ENCODE measurements at regions not wholly inside any gene's neighbourhood (a gene's known extent, or its start where the extent isn't known, plus 50 kb on each side); places are given as distances from the start of the nearest gene placed in this dataset.

- peaks cover 4% of the 10 kb centered on the region; the same call in 1 of the 3 replicates for H3K4me1 Mint-ChIP-seq
- H3K27ac Mint-ChIP-seq: no peak overlapping the region
- Histone ChIP-seq H3K27me3 (ENCODE audit: insufficient read depth) (no peaks in the 10 kb centered on the region), H3K27ac (ENCODE audit: low read depth) (no peak overlapping the region), H3K4me1 (ENCODE audit: insufficient read depth) (no peaks in the 10 kb centered on the region), H2AFZ (no peak overlapping the region), H3K4me2 (no peak overlapping the region), H3K79me2 (replicated peaks; ENCODE audit: insufficient read depth) (no peaks in the 10 kb centered on the region), H4K20me1 (replicated peaks; ENCODE audit: insufficient read depth) (no peaks in the 10 kb centered on the region), H3F3A (replicated peaks; ENCODE audit: low read depth) (no peaks in the 10 kb centered on the region), H3K36me3 (ENCODE audit: insufficient read depth) (no peaks in the 10 kb centered on the region), H3K9me2 (ENCODE audit: insufficient read depth) (no peaks in the 10 kb centered on the region), H3K4me3 (no peak overlapping the region)
- TF ChIP-seq REST (IDR thresholded peaks at IDR 0.05; ENCODE audit: unreplicated experiment) (no peak), ETS1 (IDR thresholded peaks at IDR 0.05) (no peak), EZH2phosphoT487 (IDR thresholded peaks at IDR 0.05; ENCODE audit: unreplicated experiment) (no peak), STAT1 (IDR thresholded peaks at IDR 0.05; ENCODE audit: unreplicated experiment) (no peak), ZNF462 (CRISPR knock-in tag; IDR thresholded peaks at IDR 0.05) (no peak), CREB1 (CRISPR knock-in tag; IDR thresholded peaks at IDR 0.05; ENCODE audit: low read depth) (no peak), JUNB (IDR thresholded peaks at IDR 0.05; ENCODE audit: unreplicated experiment) (no peak), NANOG (IDR thresholded peaks at IDR 0.05; ENCODE audit: borderline replicate concordance) (no peak), EZH2 (IDR thresholded peaks at IDR 0.05; ENCODE audit: low read depth, unreplicated experiment) (no peak), ZNF331 (CRISPR knock-in tag; IDR thresholded peaks at IDR 0.05; ENCODE audit: low read depth) (no peak), POLR2AphosphoS5 (IDR thresholded peaks at IDR 0.05; ENCODE audit: low read depth) (no peak), ZNF114 (CRISPR knock-in tag; IDR thresholded peaks at IDR 0.05) (no peak)
- no peaks in the 10 kb centered on the region for H3K36me3 Mint-ChIP-seq (ENCODE audit: low read depth)
- no peak overlapping the region for H3K4me3 Mint-ChIP-seq
- no peaks in the 10 kb centered on the region for H3K27me3 Mint-ChIP-seq (ENCODE audit: insufficient read depth, low read depth, poor library complexity)
- DNase-seq (ENCODE audit: low spot score): no peak
- no peaks in the 10 kb centered on the region for H3K9me3 Mint-ChIP-seq
- ATAC-seq: no peak
These were observed 521.9 kb upstream of the CELF4 start for GRCh38 chr18:38087538-38087937.

Measured in GM23338 (cell line).